ENCODE measurements at regions not wholly inside any gene's neighbourhood (a gene's known extent, or its start where the extent isn't known, plus 50 kb on each side); places are given as distances from the start of the nearest gene placed in this dataset.

DNA sequence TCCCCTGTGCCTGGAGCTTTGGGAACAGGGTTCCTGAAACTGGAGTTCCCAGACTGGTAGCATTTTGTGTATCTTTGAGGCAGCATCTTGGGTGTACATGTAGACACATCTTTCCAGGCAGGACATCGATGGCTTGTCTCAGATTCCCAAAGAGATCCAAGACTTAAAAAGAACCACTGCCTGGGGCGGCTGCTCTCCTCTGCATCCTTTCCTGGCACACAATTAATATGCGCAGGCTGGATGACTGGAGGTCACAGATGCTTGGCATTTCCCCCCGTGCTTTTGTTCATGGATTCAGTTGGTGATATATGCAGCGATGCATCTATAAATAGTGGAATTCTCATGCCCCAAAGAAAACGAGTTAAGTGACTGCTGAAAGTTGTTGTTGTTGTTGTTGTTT is 80.5 kb downstream of the CLDN34 start:
- DNase-seq = no peak

DNA sequence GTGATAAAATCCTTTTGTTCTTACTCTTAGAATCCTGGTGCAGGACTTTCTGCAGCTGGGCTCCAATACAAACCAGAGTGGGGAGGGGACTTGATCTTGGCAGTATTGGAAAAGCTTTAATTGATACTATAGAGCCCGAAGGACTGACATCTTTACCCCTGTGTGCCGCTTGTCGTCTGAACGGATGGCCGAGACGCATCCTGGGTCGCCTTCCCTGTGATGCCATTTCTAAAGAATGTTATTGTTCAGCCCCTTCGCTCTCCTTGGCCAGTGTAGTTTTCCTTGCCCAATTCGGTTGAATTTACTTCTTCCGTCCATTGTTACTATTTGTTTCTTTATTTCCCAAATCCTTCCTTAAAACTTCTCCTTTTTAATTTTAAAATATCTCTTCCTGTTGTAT is 80.9 kb downstream of the CLDN34 start:
- DNase-seq = no peak

DNA sequence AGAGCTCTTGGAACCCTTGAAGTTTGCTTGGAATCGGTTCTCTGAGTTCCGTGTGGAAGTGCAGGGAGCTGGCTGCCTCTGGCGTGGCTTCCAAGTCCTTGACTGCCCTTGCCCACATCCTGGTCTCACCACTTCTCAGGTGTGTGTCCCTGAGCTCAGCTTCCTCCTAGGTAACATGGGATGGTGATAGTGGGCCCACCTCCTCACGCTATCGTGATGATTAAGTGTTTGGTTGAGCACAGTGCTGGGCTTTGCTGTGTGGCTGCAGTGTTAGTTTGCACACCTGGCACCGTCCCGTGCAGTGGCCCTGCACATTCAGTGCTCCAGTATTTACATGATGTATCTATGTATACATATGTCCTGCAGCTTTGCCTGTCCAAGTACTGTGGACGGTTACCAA is 81.5 kb downstream of the CLDN34 start:
- DNase-seq = no peak

DNA sequence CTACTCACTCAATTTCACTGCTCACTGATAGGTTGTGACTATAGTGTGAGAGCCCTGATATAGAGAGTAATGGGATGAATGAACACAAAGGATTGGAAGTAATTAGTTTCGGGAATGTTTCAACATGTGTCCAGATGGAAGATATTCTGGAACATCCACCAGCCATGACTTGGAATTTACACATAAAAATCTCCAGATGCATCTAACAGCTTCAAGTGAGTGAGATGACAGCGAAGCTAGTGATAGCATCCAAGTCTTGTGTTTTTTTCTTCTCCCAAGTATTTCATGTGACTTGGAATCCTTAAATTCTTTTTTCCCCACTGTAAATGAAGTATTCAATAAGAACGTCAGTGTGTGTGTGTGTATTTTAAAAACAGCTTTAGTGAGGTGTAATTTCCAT is 82.1 kb downstream of the CLDN34 start:
- DNase-seq = no peak

DNA sequence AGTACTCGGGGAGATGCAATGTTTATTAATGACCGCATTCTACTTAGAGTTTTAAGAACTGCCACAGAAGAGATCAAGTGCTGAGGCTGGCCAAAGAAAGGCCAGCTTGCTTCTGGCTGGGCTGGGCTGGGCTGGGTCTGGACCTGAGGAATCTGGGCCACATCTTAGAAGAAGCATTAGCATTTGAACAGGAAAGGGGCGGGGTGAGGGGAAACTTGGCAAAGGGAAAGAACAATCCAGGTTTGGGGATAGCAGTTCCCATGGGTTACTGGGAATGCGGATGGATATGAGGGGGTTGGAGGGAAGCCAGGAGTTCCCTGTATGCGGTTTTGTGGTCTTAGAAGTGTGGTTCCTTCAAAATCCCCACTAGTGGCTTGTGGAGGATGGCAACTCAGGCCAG is 83.3 kb downstream of the CLDN34 start:
- no peak for DNase-seq

DNA sequence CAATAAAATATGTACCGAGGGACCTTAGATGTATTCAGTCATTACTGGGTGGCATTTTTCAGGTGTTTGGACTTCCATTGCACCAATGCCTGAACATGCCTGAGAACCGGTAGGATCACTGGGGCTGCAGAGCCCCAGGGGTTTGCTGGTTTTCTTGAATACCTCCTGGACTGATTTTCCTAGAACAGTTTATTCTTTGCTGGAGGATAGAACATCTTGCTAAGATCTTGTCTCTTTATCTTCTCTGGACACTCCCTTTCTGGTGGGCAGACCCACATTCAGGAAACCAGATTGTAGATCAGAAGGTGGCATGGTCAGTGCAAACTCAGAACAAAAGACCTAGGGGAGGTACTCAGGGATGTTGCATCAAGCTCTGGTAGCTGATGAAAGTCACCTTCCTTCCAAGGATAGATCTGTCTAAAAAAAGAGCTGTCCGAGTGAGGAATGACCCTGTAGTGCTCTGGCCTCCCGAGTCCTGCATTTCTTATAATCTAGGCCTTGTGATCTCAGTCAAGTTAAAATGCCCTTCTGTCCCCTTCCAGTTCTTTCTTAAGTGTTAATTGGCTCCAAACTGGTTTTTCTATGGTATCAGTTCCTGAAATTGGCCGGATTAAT is 84.8 kb downstream of the CLDN34 start:
- no peak for DNase-seq

DNA sequence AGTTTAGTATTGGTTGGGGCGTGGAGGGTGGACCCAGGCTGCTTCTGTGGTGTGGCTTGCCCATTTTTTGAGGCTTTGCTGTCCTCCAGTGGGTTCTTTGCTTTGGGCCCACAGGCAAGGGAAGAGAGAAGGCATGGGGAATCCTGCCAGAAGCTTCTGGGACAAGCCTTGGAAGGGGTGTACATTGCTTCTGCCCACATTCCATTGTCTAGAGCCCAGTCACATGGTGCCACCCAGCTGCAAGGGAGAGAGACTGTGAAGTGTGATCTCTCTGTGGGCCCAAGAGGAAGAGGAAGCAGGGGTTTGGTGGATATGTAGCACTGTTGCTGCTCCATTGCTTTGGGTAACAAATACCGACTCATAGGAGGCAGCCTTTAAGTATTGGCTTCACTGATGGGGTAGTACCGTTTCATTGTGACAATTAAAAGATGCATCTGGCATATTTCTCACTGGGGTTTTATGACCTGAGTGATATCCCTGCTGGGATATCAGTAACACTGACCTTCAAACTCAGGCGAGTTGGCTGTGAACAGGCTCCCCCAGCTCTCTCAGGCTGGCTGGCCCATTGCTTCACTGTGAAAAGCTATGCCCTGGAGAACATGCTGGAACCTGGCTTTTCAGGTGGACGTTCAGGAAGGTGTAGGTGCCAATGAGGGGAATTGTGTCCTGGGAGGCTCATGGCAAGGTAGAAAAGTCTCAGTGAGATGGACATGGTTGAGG is 85.9 kb downstream of the CLDN34 start:
- DNase-seq = peak; percentile 76

DNA sequence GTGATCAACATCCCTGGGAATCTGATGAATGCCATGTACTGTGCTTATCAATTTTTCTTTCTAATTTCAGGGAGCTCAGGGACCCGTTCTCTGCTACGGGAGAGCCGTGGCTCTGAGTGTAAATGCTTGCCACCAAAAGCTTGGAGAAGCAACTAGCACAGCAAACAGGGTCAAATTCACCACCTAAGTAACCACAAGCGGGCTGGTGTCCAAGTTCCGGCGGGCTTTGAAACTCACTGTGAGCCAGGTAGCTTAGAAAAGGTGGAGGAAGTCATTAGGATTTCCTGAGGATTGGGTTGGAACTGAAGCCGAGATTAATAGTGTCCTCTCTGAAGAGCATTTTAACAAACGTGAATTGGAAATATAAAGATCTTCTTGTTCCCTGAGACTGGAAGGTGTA is 87.2 kb downstream of the CLDN34 start:
- no peak for DNase-seq

DNA sequence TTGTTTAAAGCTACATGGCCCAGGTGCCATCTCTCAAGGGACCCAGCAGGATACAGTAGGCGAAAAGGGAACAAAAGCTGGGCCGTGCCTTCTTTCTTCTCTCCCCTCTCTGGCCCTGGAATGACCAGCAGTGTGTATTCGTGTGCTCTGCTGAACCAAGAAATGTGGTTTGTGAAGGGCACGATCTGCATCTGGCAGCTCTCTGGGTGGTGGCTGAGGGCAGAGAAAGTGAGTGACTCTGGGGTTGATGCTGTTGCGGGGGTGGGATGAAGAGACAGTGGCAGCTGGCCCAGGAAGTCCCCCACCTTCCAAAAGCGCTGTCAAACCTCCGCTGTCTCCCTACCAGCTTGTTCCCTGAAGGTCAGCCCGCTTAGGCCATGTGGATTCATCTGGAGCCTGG is 88.3 kb downstream of the CLDN34 start:
- DNase-seq = no peak

DNA sequence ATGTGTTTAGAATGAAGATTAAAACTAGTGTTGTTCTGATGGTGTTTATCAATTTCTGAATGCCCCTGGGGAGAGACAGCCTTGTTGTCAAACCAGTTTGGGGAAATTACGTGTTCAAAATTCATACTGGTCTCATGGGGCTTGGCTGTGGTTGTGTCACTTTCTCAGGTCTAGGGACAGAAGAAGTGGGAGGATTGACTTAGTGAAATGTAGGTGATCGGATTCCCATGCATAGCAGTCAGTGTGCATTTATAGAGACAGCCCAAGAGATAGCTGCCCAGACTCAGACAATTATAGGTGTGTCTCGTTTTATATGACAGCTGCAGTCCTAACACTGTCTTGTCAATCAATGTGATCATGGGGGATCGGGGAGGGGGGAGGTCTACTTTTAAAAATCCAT is 94.4 kb upstream of the CLCN4 start:
- no peak for DNase-seq

DNA sequence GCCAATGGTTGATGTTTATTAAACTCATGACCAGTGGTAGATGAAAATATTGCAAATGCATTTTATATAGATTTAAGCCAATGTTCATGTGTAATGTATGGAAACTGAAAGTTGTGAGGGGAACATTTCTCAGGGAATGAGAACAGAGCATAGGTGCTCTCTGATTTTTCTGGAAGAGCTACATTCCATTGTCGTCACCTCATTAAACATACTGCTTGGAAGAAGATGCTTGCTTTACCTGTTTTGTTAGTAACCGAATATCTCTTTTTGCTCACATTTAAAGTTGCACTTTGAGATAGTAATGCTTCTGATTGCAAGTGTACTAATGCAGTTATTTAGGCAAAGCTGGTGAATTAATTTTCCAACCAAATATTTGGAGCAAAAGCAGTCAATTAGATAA is 93.8 kb upstream of the CLCN4 start:
- no peak for DNase-seq

DNA sequence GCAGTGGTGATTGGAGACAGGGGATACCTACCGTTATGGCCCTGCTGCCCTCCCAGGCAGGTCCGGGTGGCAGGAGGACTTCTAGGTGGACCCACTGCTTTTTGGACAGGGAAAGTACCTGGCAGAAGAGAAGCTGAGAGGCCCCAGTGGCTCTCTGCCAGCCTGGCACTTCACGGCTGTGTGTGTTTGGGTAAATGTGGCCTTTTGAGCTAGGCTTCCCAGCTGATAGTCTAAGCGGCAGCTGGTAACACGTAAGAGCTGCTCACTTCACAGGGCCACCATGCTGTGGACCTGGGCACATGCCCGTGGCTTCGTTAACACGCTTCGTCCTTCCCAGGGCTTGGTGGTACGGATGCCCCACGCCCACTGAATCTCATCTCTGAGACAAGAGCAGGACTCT is 92.0 kb upstream of the CLCN4 start:
- DNase-seq = no peak

DNA sequence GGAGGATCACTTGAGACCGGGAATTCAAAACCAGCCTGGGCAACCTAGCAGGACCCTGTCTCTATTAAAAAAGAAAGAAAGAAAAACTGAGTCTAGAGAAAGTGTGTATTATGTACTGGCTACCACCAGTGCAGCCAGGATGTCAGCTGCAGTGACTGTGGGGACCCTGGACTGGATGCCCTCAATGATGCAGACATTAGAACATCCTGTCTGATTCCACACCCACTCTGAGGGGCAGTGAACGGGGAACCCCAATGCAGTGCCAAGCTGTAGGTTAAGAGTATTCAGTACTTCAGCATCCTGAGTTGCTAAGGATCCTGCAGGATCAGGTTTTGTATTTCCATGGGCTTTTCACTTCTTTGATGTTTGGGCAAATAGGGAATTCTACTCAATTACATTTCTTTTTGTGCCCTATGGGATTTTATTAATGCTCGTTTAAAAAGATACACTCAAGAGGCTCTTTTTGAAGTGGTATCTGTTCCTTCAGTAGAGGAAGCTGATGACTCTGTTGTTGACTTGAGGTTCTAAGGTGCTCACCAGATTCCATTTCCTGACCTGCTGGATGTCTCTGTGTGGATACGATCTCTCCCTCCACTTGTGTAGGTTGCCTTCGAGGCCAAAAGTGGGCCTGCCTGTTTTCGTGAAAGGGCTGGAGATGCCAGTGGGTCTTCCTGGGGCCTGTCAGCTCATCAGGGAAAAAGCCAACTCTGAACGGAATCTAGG is 85.9 kb upstream of the CLCN4 start:
- no peak for DNase-seq

DNA sequence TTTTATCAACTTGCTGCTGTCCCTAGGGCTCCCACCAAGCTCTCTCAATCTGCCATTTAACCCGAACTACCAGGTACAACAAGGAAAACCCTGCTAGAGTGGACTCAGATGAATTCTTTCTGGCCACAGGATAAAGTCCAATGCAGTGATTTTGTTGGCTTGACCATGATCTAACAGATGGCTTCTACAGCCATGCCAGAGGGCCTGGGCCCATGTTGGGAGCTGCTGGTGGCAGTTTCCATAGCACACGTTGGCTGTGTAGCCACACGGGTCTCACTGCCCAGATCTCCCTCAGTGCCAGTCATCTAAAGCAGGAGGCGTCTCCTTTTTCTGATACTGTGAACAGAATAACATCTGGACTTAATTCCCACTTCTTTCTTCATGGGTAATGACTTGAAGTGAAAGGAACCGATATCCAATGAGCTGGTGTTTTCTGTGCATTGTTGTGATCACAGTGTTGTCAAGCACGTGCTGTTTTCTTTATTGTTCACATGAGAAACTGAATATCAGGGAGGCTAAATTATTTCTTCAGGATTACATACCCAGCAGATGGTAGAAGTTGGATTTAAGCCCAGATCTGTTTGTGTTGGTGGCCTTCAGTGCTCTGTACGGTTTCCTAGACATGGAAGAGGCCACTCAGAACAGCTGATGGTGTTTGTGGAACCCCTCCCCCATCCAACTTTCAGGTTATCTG is 85.2 kb upstream of the CLCN4 start:
- no peak for DNase-seq

DNA sequence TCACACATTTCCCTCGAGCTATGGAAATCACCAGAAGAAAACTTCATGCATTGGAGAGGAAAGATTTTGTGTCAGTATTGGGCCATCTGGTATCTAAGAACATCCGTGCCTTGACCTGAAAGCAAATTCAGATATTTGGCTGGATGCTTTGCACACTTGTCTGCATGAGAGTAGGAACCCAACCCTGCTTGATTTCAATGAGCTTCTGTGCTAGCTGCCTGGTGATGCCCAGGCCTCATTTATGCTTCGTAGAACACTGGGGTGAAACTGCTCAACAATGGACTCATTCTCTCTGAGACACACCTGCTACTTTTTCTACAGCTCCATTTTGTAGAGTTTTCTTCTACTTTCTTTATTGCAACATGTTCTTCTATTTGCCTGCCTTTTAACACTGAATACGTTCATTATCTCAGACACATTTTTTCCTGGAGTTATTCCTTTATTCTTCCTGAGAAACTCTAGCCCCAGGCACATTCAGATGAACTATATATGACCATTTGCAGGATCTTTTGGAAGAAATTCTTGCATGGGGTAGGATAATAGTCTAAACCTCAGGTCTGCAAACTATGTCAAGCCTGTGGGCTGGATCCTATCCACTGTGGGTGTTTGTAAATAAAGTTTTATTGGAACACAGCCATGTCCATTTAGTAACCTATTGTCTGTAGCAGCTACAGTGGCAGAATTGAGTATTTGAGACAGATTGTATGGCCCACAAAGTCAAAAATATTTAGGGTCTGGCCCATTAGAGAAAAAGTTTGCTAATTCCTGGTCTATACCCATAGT is 83.8 kb upstream of the CLCN4 start:
- DNase-seq = no peak

DNA sequence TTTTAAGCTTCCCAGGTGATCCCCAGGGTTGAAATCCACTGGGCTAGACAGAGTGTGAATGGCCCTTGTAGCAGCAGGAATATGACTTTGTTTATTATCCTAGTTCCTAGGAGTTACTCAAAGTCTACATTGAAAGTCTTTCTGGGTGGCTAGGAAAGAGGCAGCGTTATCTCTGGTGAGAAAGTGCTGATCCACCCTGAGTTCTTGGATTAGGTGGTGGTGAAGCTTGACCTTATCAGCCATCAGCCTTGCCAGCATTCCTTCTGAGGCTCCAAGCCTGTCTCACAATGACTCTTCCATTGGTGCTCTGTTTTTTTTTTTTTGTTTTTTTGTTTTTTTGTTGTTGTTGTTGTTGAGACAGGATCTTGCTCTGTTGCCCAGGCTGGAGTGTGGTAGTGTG is 83.1 kb upstream of the CLCN4 start:
- DNase-seq = no peak

DNA sequence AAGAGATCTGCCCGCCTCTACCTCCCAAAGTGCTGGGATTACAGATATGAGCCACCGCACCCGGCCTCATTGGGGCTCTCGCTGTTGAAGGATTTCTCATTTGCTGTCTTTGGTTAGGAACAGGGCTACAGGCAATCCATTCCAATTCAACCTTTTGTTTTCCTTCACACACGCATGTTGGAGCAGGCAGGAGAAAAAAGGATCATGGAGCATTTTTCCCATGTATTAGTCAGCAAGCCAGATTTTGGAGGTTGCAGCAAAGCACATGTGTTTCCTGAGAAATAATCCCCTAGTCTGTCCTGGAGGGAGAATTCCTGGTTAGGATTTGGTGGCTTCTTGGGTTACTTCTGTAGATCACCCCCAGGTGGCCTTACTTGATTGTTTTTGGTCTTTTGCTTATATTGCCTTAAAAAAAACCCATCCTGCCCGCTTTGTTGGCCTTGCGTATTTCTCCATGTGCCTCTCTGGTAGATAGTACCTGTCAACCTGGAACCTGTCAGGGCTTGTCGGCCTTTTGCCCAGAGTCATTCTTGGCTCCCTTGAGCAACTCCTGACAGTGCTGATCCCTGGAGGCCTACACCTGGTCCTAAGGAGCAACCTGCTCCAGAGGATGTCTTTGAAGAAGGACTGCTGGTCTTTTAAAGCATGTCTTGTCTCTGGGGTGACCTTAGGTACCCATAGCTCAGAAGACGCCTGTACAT is 82.4 kb upstream of the CLCN4 start:
- no peak for DNase-seq

DNA sequence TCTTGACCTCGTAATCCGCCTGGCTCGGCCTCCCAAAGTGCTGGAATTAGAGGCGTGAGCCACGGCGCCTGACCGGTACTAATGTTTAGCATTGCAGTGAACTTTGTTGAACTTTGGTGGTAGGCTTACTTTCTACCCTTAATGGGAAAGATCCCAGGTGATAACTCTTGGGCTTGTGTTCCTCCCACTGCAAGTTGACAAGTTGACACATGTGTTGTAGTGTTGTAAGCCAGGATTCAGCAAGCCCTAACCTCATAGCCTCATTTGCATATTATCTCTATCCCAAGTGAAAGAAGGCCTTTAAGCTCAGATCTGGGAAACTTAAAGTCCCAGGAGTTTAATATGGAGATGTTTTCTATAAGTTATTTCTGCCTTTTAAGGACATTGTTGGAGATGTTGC is 80.0 kb upstream of the CLCN4 start:
- DNase-seq = no peak

DNA sequence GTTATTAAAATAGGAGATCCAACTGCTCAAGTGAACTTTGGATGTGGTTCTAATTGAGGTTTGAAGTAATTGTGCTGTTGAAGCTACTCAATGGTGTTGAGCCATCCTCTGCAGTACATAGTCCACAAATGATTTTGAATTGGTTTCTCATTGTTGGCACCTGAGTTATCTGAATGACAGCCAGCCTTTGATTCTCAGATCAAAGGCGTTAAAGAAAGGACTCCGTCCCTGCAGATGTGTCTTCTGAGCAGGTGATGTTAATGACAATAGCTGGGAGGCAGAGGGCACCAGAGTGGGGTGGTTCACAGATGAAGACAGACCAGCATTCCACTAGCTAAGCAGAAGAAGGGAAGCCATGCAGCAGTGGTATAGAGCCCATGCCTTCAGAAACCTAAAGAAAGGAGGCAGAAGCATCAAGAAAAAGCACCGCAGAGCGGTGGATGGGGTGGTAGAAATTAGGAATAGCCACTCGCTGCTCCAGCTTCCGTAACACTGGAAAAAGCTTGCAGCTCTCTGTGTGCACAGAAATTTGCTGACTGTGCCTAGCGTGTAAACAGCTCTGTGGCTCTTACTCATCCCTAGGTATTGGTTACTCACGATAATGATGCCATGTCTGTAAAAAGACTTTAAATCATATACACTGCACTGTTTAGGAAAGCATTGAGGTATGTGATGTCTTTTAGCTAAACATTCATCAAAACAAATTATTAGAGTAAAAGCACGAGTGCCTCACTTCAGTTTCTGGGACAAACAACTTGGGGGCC is 79.2 kb upstream of the CLCN4 start:
- DNase-seq = no peak

DNA sequence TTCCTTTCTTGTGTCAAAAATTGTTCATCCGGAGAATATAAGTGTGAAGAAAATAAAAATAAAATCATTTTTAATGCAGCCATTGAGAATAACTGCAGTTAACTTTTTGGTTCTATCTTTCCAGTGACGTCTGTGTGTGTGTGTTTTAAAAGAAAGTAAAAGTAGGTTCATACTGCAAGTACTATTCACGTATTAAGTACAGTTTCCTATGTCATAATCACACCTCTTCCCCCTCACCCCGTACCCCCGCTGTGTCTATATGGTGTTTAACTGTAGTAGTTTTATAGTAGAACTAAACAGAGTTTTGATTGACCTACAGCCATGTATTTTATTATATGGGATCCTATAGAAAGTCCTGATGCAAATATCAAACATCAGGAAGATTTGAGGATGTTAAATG is 78.5 kb upstream of the CLCN4 start:
- no peak for DNase-seq

DNA sequence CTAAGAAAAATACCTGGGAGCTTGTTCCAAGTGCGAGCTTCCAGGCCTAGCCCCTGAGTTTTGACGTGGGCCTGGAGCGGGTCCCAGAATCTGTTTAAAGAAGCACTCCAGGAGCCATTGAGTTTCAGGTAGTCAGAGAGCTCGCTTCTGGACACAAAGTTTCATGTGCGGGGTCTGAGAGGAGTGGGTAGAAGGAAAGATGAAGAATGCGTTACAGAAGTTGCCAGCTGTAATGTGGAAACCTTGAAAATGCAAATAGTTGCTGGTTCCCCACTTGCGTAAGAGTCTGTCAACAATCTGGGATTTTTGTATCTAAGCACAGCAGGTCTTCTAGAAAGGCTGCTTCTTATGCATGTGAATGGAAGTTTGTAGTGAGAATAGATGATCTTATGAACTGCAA is 77.5 kb upstream of the CLCN4 start:
- DNase-seq = no peak

DNA sequence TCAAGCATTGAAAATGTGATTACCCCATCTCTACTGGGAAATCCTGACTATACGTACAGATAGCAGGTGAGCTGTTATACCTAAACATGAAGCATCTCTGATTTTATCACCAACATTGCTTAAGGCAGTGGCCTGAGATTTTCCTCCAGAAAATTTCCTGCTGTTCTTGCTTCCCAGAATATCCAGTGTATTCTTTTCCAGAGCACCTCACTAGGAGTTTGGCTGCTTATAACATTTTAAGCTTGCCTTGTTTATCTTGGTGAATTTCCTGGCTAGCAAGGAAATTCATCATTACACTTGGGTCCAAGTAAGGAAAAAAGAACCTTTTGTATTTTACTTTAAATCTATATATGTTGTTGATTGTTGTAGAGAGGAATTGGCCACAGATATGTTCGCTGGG is 73.0 kb upstream of the CLCN4 start:
- DNase-seq = no peak

All from midbrain (tissue), 1 donor.